ENCODE measurements at regions not wholly inside any gene's neighbourhood (a gene's known extent, or its start where the extent isn't known, plus 50 kb on each side); places are given as distances from the start of the nearest gene placed in this dataset.

- DNase-seq: no peak
- H3K36me3 ChIP-seq: no peaks in the 10 kb centered on the region
- H3K4me3 ChIP-seq: no peak overlapping the region
- no peak overlapping the region for H3K27ac ChIP-seq
- in situ Hi-C loops (cut with MboI; ENCODE audit: low pct_ligation_motif_present in 1 of 4, low pct_unique_long_range_greater_than_20kb in 1 of 4, low sequenced_read_pairs in 3 of 4): no loop called here
- no peaks in the 10 kb centered on the region for H3K27me3 ChIP-seq
- H3K4me1 ChIP-seq: no peaks in the 10 kb centered on the region
- intact Hi-C loops (cut with DNase I; ENCODE audit: low total_unique reads): no loop called here
- H3K9me3 ChIP-seq: no peaks in the 10 kb centered on the region
- 95% methylated on average over 2 of the region's 2 CpGs for WGBS, 2 donors (ENCODE audit: low coverage in 1 of 2)
- TF ChIP-seq CTCF (IDR thresholded peaks at IDR 0.05): no peak
- TF ChIP-seq EP300 (IDR thresholded peaks at IDR 0.05; ENCODE audit: low read depth): no peak
Observed at GRCh38 chr7:85725026-85725425, 538.2 kb upstream of the SEMA3D start.

GRCh38 chr7:85719981-85720953 is 533.4 kb upstream of the SEMA3D start:
- DNase-seq: no peak
- Histone ChIP-seq H3K9me3 (no peaks in the 10 kb centered on the region), H3K4me3 (no peak overlapping the region), H3K4me1 (no peaks in the 10 kb centered on the region), H3K36me3 (no peaks in the 10 kb centered on the region), H3K27ac (no peak overlapping the region), H3K27me3 (no peaks in the 10 kb centered on the region)
- WGBS, 2 donors (ENCODE audit: low coverage in 1 of 2): 32 to 39% methylated on average over 4 of the region's 4 CpGs
- intact Hi-C loops (cut with DNase I; ENCODE audit: low total_unique reads) (no loop called here), in situ Hi-C loops (cut with MboI; ENCODE audit: low pct_ligation_motif_present in 1 of 4, low pct_unique_long_range_greater_than_20kb in 1 of 4, low sequenced_read_pairs in 3 of 4) (no loop called here)
- no peak for TF ChIP-seq CTCF (IDR thresholded peaks at IDR 0.05)
- no peak for TF ChIP-seq EP300 (IDR thresholded peaks at IDR 0.05; ENCODE audit: low read depth)
- TF ChIP-seq POLR2AphosphoS5 (IDR thresholded peaks at IDR 0.05): no peak
- TF ChIP-seq POLR2A (IDR thresholded peaks at IDR 0.05): no peak

- Histone ChIP-seq H3K4me1 (no peaks in the 10 kb centered on the region), H3K27me3 (no peaks in the 10 kb centered on the region), H3K27ac (no peak overlapping the region), H3K9me3 (no peaks in the 10 kb centered on the region), H3K4me3 (no peak overlapping the region), H3K36me3 (no peaks in the 10 kb centered on the region)
- TF ChIP-seq CTCF (IDR thresholded peaks at IDR 0.05): no peak
- no peak for TF ChIP-seq POLR2A (IDR thresholded peaks at IDR 0.05)
- no peak for TF ChIP-seq EP300 (IDR thresholded peaks at IDR 0.05; ENCODE audit: low read depth)
- no peak for TF ChIP-seq POLR2AphosphoS5 (IDR thresholded peaks at IDR 0.05)
- intact Hi-C loops (cut with DNase I; ENCODE audit: low total_unique reads): no loop called here
- no peak for DNase-seq
- in situ Hi-C loops (cut with MboI; ENCODE audit: low pct_ligation_motif_present in 1 of 4, low pct_unique_long_range_greater_than_20kb in 1 of 4, low sequenced_read_pairs in 3 of 4): no loop called here
- WGBS, 2 donors (ENCODE audit: low coverage in 1 of 2): 33 to 63% methylated on average over 2 of the region's 2 CpGs
Observed at GRCh38 chr7:85716353-85716752, 529.5 kb upstream of the SEMA3D start.

GRCh38 chr7:85714951-85715350 is 528.1 kb upstream of the SEMA3D start:
- 47 to 59% methylated on average over 2 of the region's 2 CpGs for WGBS, 2 donors (ENCODE audit: low coverage in 1 of 2)
- DNase-seq: no peak

More at GRCh38 chr7:85714951-85715350, 528.1 kb upstream of the SEMA3D start:
- Histone ChIP-seq H3K4me3 (no peak overlapping the region), H3K9me3 (no peaks in the 10 kb centered on the region), H3K4me1 (no peaks in the 10 kb centered on the region), H3K27ac (no peak overlapping the region), H3K36me3 (no peaks in the 10 kb centered on the region), H3K27me3 (no peaks in the 10 kb centered on the region)
- no peak for TF ChIP-seq POLR2AphosphoS5 (IDR thresholded peaks at IDR 0.05)
- no peak for TF ChIP-seq EP300 (IDR thresholded peaks at IDR 0.05; ENCODE audit: low read depth)
- no peak for TF ChIP-seq CTCF (IDR thresholded peaks at IDR 0.05)
- TF ChIP-seq POLR2A (IDR thresholded peaks at IDR 0.05): no peak
- intact Hi-C loops (cut with DNase I; ENCODE audit: low total_unique reads) (no loop called here), in situ Hi-C loops (cut with MboI; ENCODE audit: low pct_ligation_motif_present in 1 of 4, low pct_unique_long_range_greater_than_20kb in 1 of 4, low sequenced_read_pairs in 3 of 4) (no loop called here)
